Nephron progenitor cell (in vitro differentiated cells): ENCODE measurements at regions not wholly inside any gene's neighbourhood (a gene's known extent, or its start where the extent isn't known, plus 50 kb on each side); places are given as distances from the start of the nearest gene placed in this dataset.
"Not testable (repeated sequence)": the region's sequence is repeated elsewhere in the genome, so short reads cannot be mapped to it uniquely, and the experiment has no call there.

ENCODE experiments used
- DNase-seq: peaks from one replicate; pipeline ENCODE4 v3.0.0; 2021
- H3K27ac Mint-ChIP-seq: 2 replicates; pipeline ENCODE4 v1.8.0; 2021; ENCODE audit warnings: mild to moderate bottlenecking, moderate library complexity, mixed read lengths
- H3K27me3 Mint-ChIP-seq: 2 replicates; pipeline ENCODE4 v1.8.0; 2021; ENCODE audit warnings: mild to moderate bottlenecking, low read depth, mixed read lengths; ENCODE audit not compliant: poor library complexity
- H3K36me3 Mint-ChIP-seq: 2 replicates; pipeline ENCODE4 v1.8.0; 2021; ENCODE audit warnings: low read depth, mixed read lengths
- H3K4me1 Mint-ChIP-seq: 2 replicates; pipeline ENCODE4 v1.8.0; 2021; ENCODE audit warnings: mixed read lengths
- H3K4me3 Mint-ChIP-seq: 2 replicates; pipeline ENCODE4 v1.8.0; 2021; ENCODE audit warnings: mild to moderate bottlenecking, moderate library complexity, mixed read lengths
- H3K9me3 Mint-ChIP-seq: 2 replicates; pipeline ENCODE4 v1.8.0; 2021; ENCODE audit warnings: mild to moderate bottlenecking, moderate library complexity, mixed read lengths
- TF ChIP-seq, protein P1 (sequence below): fragments of 200-600 bp; sonication (generic); IDR thresholded peaks from 2 replicates; pipeline ENCODE4 v1.5.0; 2021; ENCODE audit warnings: antibody characterized with exemption

GRCh38 chr7:68623030-68623429, 975.2 kb upstream of the AUTS2 start:
- TF ChIP-seq, protein P1, sequence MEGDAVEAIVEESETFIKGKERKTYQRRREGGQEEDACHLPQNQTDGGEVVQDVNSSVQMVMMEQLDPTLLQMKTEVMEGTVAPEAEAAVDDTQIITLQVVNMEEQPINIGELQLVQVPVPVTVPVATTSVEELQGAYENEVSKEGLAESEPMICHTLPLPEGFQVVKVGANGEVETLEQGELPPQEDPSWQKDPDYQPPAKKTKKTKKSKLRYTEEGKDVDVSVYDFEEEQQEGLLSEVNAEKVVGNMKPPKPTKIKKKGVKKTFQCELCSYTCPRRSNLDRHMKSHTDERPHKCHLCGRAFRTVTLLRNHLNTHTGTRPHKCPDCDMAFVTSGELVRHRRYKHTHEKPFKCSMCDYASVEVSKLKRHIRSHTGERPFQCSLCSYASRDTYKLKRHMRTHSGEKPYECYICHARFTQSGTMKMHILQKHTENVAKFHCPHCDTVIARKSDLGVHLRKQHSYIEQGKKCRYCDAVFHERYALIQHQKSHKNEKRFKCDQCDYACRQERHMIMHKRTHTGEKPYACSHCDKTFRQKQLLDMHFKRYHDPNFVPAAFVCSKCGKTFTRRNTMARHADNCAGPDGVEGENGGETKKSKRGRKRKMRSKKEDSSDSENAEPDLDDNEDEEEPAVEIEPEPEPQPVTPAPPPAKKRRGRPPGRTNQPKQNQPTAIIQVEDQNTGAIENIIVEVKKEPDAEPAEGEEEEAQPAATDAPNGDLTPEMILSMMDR: no peak
- no peak overlapping the region for H3K4me3 Mint-ChIP-seq
- H3K9me3 Mint-ChIP-seq: no peaks in the 10 kb centered on the region
- peaks cover 10% of the 10 kb centered on the region for H3K27me3 Mint-ChIP-seq
- H3K27ac Mint-ChIP-seq: no peak overlapping the region
- peaks cover 14% of the 10 kb centered on the region for H3K4me1 Mint-ChIP-seq
- no peaks in the 10 kb centered on the region for H3K36me3 Mint-ChIP-seq
- no peak for DNase-seq

GRCh38 chr7:68627247-68627864, 970.9 kb upstream of the AUTS2 start:
- TF ChIP-seq, protein P1: no peak
- H3K36me3 Mint-ChIP-seq: no peaks in the 10 kb centered on the region
- peaks cover 14% of the 10 kb centered on the region for H3K4me1 Mint-ChIP-seq
- no peak overlapping the region for H3K4me3 Mint-ChIP-seq
- no peak for DNase-seq
- no peak overlapping the region for H3K27ac Mint-ChIP-seq
- H3K27me3 Mint-ChIP-seq: peaks cover 7% of the 10 kb centered on the region
- no peaks in the 10 kb centered on the region for H3K9me3 Mint-ChIP-seq

- H3K27ac Mint-ChIP-seq: not testable (repeated sequence)
Measured at GRCh38 chr7:68630914-68631313, 967.4 kb upstream of the AUTS2 start.

GRCh38 chr7:68640103-68640502, 958.2 kb upstream of the AUTS2 start:
- no peak for DNase-seq
- H3K27me3 Mint-ChIP-seq: no peaks in the 10 kb centered on the region
- no peak overlapping the region for H3K27ac Mint-ChIP-seq
- H3K9me3 Mint-ChIP-seq: peaks cover 37% of the 10 kb centered on the region
- H3K4me1 Mint-ChIP-seq: no peaks in the 10 kb centered on the region
- H3K4me3 Mint-ChIP-seq: no peak overlapping the region
- TF ChIP-seq, protein P1: no peak
- no peaks in the 10 kb centered on the region for H3K36me3 Mint-ChIP-seq

More at GRCh38 chr7:68630914-68631313, 967.4 kb upstream of the AUTS2 start:
- H3K27me3 Mint-ChIP-seq, DNase-seq, H3K36me3 Mint-ChIP-seq, H3K4me3 Mint-ChIP-seq, H3K9me3 Mint-ChIP-seq: not testable (repeated sequence)
- H3K4me1 Mint-ChIP-seq: peaks cover 14% of the 10 kb centered on the region

DNA sequence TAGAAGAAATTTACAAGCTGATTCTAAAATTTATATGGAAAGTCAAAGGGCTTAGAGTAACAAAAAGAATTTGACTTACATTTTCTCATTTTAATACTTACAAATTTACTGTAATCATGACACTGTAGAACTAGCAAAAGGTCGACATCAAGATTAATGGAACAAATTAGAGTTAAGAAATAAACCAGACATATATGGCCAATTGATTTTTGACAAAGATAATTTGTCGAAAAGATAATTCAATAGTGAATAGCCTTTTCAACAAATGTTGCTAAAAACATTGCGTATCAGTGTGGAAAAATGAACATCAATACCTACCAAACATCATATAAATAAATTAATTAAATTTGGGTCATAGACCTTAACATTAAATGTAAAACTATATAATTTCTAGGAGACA, 955.5 kb upstream of the AUTS2 start:
- H3K36me3 Mint-ChIP-seq: no peaks in the 10 kb centered on the region
- H3K27ac Mint-ChIP-seq: no peak overlapping the region
- H3K9me3 Mint-ChIP-seq: peaks cover 50% of the 10 kb centered on the region
- no peak for DNase-seq
- peaks cover 9% of the 10 kb centered on the region for H3K27me3 Mint-ChIP-seq
- no peaks in the 10 kb centered on the region for H3K4me1 Mint-ChIP-seq
- TF ChIP-seq, protein P1: no peak
- no peak overlapping the region for H3K4me3 Mint-ChIP-seq

GRCh38 chr7:68663392-68663791, 934.9 kb upstream of the AUTS2 start:
- Mint-ChIP-seq H3K27ac (no peak overlapping the region), H3K4me1 (peaks cover 30% of the 10 kb centered on the region), H3K4me3 (no peak overlapping the region), H3K36me3 (no peaks in the 10 kb centered on the region), H3K9me3 (peaks cover 4% of the 10 kb centered on the region), H3K27me3 (peaks cover 2% of the 10 kb centered on the region)
- TF ChIP-seq, protein P1: no peak
- no peak for DNase-seq
